Gastrocnemius medialis (tissue), 4 donors: ENCODE measurements at regions not wholly inside any gene's neighbourhood (a gene's known extent, or its start where the extent isn't known, plus 50 kb on each side); places are given as distances from the start of the nearest gene placed in this dataset.

Source experiments
- POLR2A ChIP-seq, 2 donors: fragments of 450-650 bp; IDR thresholded peaks; one replicate each; pipeline ENCODE4 v1.6.1; 2017; ENCODE audit warnings: antibody characterized with exemption in 2 of 2, mild to moderate bottlenecking in 2 of 2, moderate library complexity in 2 of 2
- TF ChIP-seq, protein P1 (sequence below), 5 experiments: fragments of 450-650 bp in 3 of 5; fragments of 200-600 bp in 2 of 5; sonication (generic) in 2 of 5; IDR thresholded peaks in 4 of 5; conservative IDR thresholded peaks in 1 of 5; 1 replicate in 4 of 5; 2 replicates in 1 of 5; pipeline ENCODE4 v1.5.1; 2016 to 2019; ENCODE audit warnings: antibody characterized with exemption in 5 of 5, mild to moderate bottlenecking in 3 of 5, moderate library complexity in 3 of 5

DNA sequence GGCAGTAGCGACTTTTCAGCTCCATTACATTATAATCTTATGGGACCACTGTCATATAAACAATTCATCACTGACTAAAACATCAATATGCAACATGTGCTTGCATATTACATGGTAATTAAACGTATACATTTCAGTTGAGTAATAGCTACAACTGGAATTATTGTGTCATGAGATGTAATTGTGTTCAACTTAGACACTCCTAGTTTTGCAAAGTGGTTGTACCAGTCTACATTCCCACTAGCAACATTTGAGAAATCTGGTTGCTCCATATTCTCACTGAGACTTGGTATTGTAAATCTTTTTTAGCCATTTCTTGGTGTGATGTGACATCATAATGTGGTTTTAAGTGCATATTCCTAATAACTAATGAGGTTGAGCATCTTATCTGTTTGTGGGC, 90.0 kb downstream of the CAPZA3 start:
- TF ChIP-seq, protein P1, sequence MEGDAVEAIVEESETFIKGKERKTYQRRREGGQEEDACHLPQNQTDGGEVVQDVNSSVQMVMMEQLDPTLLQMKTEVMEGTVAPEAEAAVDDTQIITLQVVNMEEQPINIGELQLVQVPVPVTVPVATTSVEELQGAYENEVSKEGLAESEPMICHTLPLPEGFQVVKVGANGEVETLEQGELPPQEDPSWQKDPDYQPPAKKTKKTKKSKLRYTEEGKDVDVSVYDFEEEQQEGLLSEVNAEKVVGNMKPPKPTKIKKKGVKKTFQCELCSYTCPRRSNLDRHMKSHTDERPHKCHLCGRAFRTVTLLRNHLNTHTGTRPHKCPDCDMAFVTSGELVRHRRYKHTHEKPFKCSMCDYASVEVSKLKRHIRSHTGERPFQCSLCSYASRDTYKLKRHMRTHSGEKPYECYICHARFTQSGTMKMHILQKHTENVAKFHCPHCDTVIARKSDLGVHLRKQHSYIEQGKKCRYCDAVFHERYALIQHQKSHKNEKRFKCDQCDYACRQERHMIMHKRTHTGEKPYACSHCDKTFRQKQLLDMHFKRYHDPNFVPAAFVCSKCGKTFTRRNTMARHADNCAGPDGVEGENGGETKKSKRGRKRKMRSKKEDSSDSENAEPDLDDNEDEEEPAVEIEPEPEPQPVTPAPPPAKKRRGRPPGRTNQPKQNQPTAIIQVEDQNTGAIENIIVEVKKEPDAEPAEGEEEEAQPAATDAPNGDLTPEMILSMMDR (IDR thresholded peaks at IDR 0.05 in 4 of 5, conservative IDR thresholded peaks at IDR 0.05 in 1 of 5) = no peak
- TF ChIP-seq POLR2A (IDR thresholded peaks at IDR 0.05) = no peak
